HEK293 (cell line): ENCODE measurements at regions not wholly inside any gene's neighbourhood (a gene's known extent, or its start where the extent isn't known, plus 50 kb on each side); places are given as distances from the start of the nearest gene placed in this dataset.

Source experiments
- CTCF ChIA-PET: fragments of 350-600 bp; formaldehyde crosslinking; extraction: SDS; loops from one replicate; lab custom pipeline; 2021; ENCODE audit warnings: antibody characterized with exemption; lab: Yijun Ruan, JAX
- POLR2A ChIA-PET: fragments of 300-600 bp; formaldehyde crosslinking; extraction: SDS; loops from one replicate; lab custom pipeline; 2020; ENCODE audit warnings: antibody characterized with exemption, inconsistent platforms; lab: Yijun Ruan, JAX
- H3K27ac ChIP-seq: fragments of 200-500 bp; sonication (Bioruptor generic); 2 replicates; pipeline ENCODE4 v1.5.1; 2014; ENCODE audit warnings: low read depth, low read length, control low read depth, inconsistent platforms; ENCODE audit errors: extremely low read depth
- H3K36me3 ChIP-seq, 2 experiments: fragments of 200-500 bp in 1 of 2; sonication (Bioruptor generic) in 1 of 2; 1 replicate in 1 of 2; 2 replicates in 1 of 2; pipeline ENCODE4 v1.5.1; 2014 to 2017; ENCODE audit warnings: inconsistent platforms in 2 of 2, low read length in 2 of 2; ENCODE audit not compliant: control insufficient read depth in 2 of 2, insufficient read depth in 1 of 2
- H3K4me1 ChIP-seq: fragments of 200-500 bp; sonication (Bioruptor generic); 2 replicates; pipeline ENCODE4 v1.5.1; 2014; ENCODE audit warnings: mild to moderate bottlenecking, low read length, inconsistent platforms; ENCODE audit not compliant: control insufficient read depth, insufficient read depth
- H3K4me3 ChIP-seq: 2 replicates; pipeline ENCODE4 v1.5.1; 2011; ENCODE audit warnings: low read depth, mild to moderate bottlenecking, control low read depth, low read length, moderate library complexity
- H3K9me3 ChIP-seq: fragments of 200-500 bp; sonication (Bioruptor generic); 2 replicates; pipeline ENCODE4 v1.5.1; 2014; ENCODE audit warnings: low read depth, low read length, inconsistent platforms; ENCODE audit not compliant: control insufficient read depth, insufficient read depth
- GLI2 ChIP-seq: fragments of 450-650 bp; formaldehyde crosslinking; IDR thresholded peaks from 2 replicates; pipeline ENCODE4; 2017; ENCODE audit warnings: missing biosample characterization, missing genetic modification characterization, low read depth, borderline replicate concordance
- HIC1 ChIP-seq: fragments of 450-650 bp; formaldehyde crosslinking; IDR thresholded peaks from 2 replicates; pipeline ENCODE4 v1.5.1; 2016; ENCODE audit warnings: missing biosample characterization, missing genetic modification characterization
- REST ChIP-seq: fragments of 450-650 bp; formaldehyde crosslinking; IDR thresholded peaks from 2 replicates; pipeline ENCODE4 v1.5.1; 2016; ENCODE audit warnings: missing biosample characterization, missing genetic modification characterization
- ZBTB17 ChIP-seq: fragments of 450-650 bp; formaldehyde crosslinking; IDR thresholded peaks from 2 replicates; pipeline ENCODE4 v1.5.1; 2016; ENCODE audit warnings: missing biosample characterization, missing genetic modification characterization
- ZFP3 ChIP-seq: fragments of 450-650 bp; formaldehyde crosslinking; IDR thresholded peaks from 2 replicates; pipeline ENCODE4 v1.5.1; 2016; ENCODE audit warnings: low read depth, missing biosample characterization, missing genetic modification characterization
- ZNF157 ChIP-seq: fragments of 450-650 bp; formaldehyde crosslinking; IDR thresholded peaks from 2 replicates; pipeline ENCODE4 v1.5.1; 2016; ENCODE audit warnings: missing biosample characterization, missing genetic modification characterization
- ZNF311 ChIP-seq: fragments of 450-650 bp; formaldehyde crosslinking; IDR thresholded peaks from 2 replicates; pipeline ENCODE4 v1.5.1; 2017; ENCODE audit warnings: missing biosample characterization, missing genetic modification characterization, borderline replicate concordance
- ZNF513 ChIP-seq: fragments of 450-650 bp; IDR thresholded peaks from 2 replicates; pipeline ENCODE4 v1.5.1; 2018; ENCODE audit warnings: missing biosample characterization, missing genetic modification characterization
- ZNF549 ChIP-seq: fragments of 450-650 bp; IDR thresholded peaks from 2 replicates; pipeline ENCODE4 v1.5.1; 2018; ENCODE audit warnings: missing biosample characterization, missing genetic modification characterization, mild to moderate bottlenecking, inconsistent platforms, moderate library complexity
- ZNF747 ChIP-seq: fragments of 450-650 bp; formaldehyde crosslinking; IDR thresholded peaks from 2 replicates; pipeline ENCODE4 v1.5.1; 2016; ENCODE audit warnings: missing biosample characterization, missing genetic modification characterization
- TF ChIP-seq, protein P1 (sequence below): fragments of 450-650 bp; formaldehyde crosslinking; IDR thresholded peaks from 2 replicates; pipeline ENCODE4 v1.5.1; 2016; ENCODE audit warnings: missing biosample characterization, missing genetic modification characterization
- TF ChIP-seq, protein P2 (sequence below): fragments of 450-650 bp; formaldehyde crosslinking; IDR thresholded peaks from 2 replicates; pipeline ENCODE4 v1.5.1; 2016; ENCODE audit warnings: missing biosample characterization, missing genetic modification characterization

DNA sequence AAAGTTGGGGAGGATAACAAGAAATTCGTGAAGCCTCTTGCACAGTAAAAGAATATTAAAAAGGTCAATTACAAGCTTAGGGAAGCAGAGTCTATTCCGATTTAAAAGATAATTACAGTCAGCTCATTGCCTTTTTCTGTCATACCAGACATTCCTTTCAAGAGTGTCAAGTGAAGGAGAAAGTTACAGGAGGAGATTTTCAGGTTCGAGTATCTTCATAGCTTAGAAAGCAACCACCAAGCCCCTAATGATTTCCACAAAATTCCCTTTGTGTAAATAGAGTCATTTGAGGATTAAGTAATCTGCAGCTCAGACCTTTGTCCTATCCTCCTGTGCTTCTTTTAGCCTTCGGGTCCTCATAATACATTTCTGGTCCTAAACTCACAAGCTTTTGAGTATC, 414.9 kb downstream of the CDH2 start:
- H3K4me3 ChIP-seq: no peak overlapping the region
- H3K36me3 ChIP-seq: no peaks in the 10 kb centered on the region
- H3K27ac ChIP-seq: no peak overlapping the region
- ChIA-PET CTCF (interaction anchor here (1.1 to 3.5 kb wide), 2 partner anchors 12 to 426 kb away, joined by 3 to 30 read pairs; no protein-coding TSS in a partner anchor), POLR2A (no interaction called here)
- H3K9me3 ChIP-seq: no peaks in the 10 kb centered on the region
- TF ChIP-seq, protein P1, sequence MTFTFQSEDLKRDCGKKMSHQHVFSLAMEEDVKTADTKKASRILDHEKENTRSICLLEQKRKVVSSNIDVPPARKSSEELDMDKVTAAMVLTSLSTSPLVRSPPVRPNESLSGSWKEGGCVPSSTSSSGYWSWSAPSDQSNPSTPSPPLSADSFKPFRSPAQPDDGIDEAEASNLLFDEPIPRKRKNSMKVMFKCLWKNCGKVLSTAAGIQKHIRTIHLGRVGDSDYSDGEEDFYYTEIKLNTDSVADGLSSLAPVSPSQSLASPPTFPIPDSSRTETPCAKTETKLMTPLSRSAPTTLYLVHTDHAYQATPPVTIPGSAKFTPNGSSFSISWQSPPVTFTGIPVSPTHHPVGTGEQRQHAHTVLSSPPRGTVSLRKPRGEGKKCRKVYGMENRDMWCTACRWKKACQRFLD (tag by site-specific recombination): no peak
- TF ChIP-seq ZNF549 (tag by site-specific recombination) (no peak), ZBTB17 (no peak), ZFP3 (no peak), ZNF747 (no peak), ZNF311 (no peak), ZNF513 (tag by site-specific recombination) (no peak), REST (tag by site-specific recombination) (no peak), ZNF157 (no peak), GLI2 (tag by site-specific recombination) (no peak)
- TF ChIP-seq, protein P2, sequence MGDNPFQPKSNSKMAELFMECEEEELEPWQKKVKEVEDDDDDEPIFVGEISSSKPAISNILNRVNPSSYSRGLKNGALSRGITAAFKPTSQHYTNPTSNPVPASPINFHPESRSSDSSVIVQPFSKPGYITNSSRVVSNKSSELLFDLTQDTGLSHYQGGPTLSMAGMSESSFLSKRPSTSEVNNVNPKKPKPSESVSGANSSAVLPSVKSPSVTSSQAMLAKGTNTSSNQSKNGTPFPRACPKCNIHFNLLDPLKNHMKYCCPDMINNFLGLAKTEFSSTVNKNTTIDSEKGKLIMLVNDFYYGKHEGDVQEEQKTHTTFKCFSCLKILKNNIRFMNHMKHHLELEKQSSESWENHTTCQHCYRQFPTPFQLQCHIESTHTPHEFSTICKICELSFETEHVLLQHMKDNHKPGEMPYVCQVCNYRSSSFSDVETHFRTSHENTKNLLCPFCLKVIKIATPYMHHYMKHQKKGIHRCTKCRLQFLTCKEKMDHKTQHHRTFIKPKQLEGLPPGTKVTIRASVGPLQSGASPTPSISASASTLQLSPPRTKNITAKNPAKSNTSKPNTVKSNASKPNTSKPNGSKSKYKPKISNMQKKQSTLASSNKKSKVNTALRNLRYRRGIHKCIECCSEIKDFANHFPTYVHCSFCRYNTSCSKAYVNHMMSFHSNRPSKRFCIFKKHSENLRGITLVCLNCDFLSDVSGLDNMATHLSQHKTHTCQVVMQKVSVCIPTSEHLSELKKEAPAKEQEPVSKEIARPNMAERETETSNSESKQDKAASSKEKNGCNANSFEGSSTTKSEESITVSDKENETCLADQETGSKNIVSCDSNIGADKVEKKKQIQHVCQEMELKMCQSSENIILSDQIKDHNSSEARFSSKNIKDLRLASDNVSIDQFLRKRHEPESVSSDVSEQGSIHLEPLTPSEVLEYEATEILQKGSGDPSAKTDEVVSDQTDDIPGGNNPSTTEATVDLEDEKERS (tag by site-specific recombination): no peak
- no peaks in the 10 kb centered on the region for H3K4me1 ChIP-seq

DNA sequence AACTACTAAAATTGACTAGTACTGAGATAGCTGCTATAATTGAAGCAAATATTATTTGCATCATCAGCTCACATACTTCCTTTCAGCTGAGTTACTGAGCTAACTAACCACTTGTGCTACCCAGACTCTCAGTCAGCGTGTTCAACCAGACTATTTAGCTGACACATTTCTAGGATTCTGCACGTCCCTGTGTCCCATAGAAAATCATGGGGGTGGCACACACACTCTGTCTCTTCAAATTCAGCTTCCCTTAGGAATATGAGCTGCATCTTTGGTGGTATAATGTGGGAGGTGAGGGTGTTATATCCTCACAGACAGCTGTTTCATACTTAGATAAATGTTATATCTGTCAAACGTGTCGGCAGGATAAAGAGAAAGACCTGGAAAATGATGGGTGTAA, 424.0 kb downstream of the CDH2 start:
- POLR2A ChIA-PET: no interaction called here

More for the DNA sequence above, 424.0 kb downstream of the CDH2 start:
- Histone ChIP-seq H3K4me3 (no peak overlapping the region), H3K27ac (no peak overlapping the region), H3K4me1 (no peaks in the 10 kb centered on the region), H3K9me3 (no peaks in the 10 kb centered on the region), H3K36me3 (no peaks in the 10 kb centered on the region)
- no peak for TF ChIP-seq HIC1 (tag by site-specific recombination)
- CTCF ChIA-PET: interaction anchor here (0.5 to 2.5 kb wide), 9 partner anchors 18 to 388 kb away, joined by 3 to 13 read pairs (median 4); no protein-coding TSS in a partner anchor
